B cell (primary cell): ENCODE measurements at regions not wholly inside any gene's neighbourhood (a gene's known extent, or its start where the extent isn't known, plus 50 kb on each side); places are given as distances from the start of the nearest gene placed in this dataset.

Source experiments
- ATAC-seq: fragments of 200-7000 bp; cut with Tn5 transposase; one replicate; pipeline ENCODE4 v1.10.0; 2021; ENCODE audit warnings: low read depth, mild to moderate bottlenecking, moderate number of reproducible peaks, moderate library complexity
- CTCF ChIA-PET: fragments of 350-600 bp; sonication (Branson Sonifier 250); formaldehyde crosslinking; loops from one replicate; lab custom pipeline; 2021; ENCODE audit warnings: antibody characterized with exemption, inconsistent platforms; lab: Charles Lee
- POLR2A ChIA-PET: fragments of 350-600 bp; sonication (Branson Sonifier 250); formaldehyde crosslinking; loops from one replicate; lab custom pipeline; 2021; ENCODE audit warnings: antibody characterized with exemption; lab: Charles Lee
- DNase-seq: peaks from one replicate; pipeline ENCODE4 v3.0.0; 2013
- H2AFZ ChIP-seq: 2 replicates; pipeline ENCODE4 v1.6.1; 2012; ENCODE audit warnings: mild to moderate bottlenecking, low read depth, low read length; ENCODE audit not compliant: insufficient read depth, poor library complexity, severe bottlenecking
- H3K27ac ChIP-seq, 2 donors: 1 replicate in 1 of 2; 2 replicates in 1 of 2; pipeline ENCODE4 v1.5.1; 2012 to 2013; ENCODE audit warnings: low read length in 2 of 2, mild to moderate bottlenecking in 2 of 2, moderate library complexity in 1 of 2
- H3K27me3 ChIP-seq, 4 experiments: fragments of 200-600 bp in 1 of 4; sonication (generic) in 1 of 4; replicated peaks in 1 of 4; 1 replicate in 2 of 4; 2 replicates in 2 of 4; pipeline versions ENCODE4 v1.6.1 to v1.7.0; 2013 to 2016; ENCODE audit warnings: low read length in 3 of 4, mild to moderate bottlenecking in 2 of 4, mixed read lengths in 1 of 4, moderate library complexity in 1 of 4; ENCODE audit not compliant: insufficient read depth in 4 of 4, control insufficient read depth in 3 of 4; ENCODE audit errors: control extremely low read depth in 1 of 4
- H3K36me3 ChIP-seq, 2 experiments: replicated peaks in 1 of 2; 1 replicate in 1 of 2; 2 replicates in 1 of 2; pipeline versions ENCODE4 v1.6.1 to v1.7.1; 2013; ENCODE audit warnings: low read length in 1 of 2; ENCODE audit not compliant: insufficient read depth in 2 of 2, control insufficient read depth in 1 of 2; ENCODE audit errors: control extremely low read depth in 1 of 2, extremely low read depth in 1 of 2
- H3K4me1 ChIP-seq, 2 donors: fragments of 200-600 bp in 1 of 2; sonication (generic) in 1 of 2; 1 replicate in 1 of 2; 2 replicates in 1 of 2; pipeline versions ENCODE4 v1.5.1 to v1.6.1; 2013 to 2017; ENCODE audit warnings: low read length in 2 of 2; ENCODE audit not compliant: control insufficient read depth in 2 of 2, insufficient read depth in 2 of 2
- H3K4me2 ChIP-seq: replicated peaks from 2 replicates; pipeline ENCODE3; 2012; ENCODE audit warnings: mild to moderate bottlenecking, low read depth, low read length; ENCODE audit not compliant: poor library complexity, severe bottlenecking
- H3K4me3 ChIP-seq, 5 experiments: fragments of 200-600 bp in 1 of 5; sonication (generic) in 1 of 5; 1 replicate in 3 of 5; 2 replicates in 2 of 5; pipeline versions ENCODE4 v1.5.1 to v1.7.0; 2011 to 2016; ENCODE audit warnings: low read length in 4 of 5, mild to moderate bottlenecking in 4 of 5, low read depth in 2 of 5, control low read depth in 1 of 5, moderate library complexity in 1 of 5; ENCODE audit not compliant: insufficient read depth in 1 of 5; ENCODE audit errors: control extremely low read depth in 1 of 5, extremely low read depth in 1 of 5
- H3K79me2 ChIP-seq: fragments of 200-600 bp; sonication (generic); one replicate; pipeline ENCODE4 v1.6.0; 2016; ENCODE audit warnings: low read length; ENCODE audit not compliant: control insufficient read depth, insufficient read depth
- H3K9ac ChIP-seq: fragments of 200-600 bp; sonication (generic); 2 replicates; pipeline ENCODE4 v1.6.1; 2017; ENCODE audit warnings: mild to moderate bottlenecking, low read length, moderate library complexity
- H3K9me3 ChIP-seq, 3 donors: one replicate each; pipeline versions ENCODE4 v1.6.1 to v1.7.1; 2013; ENCODE audit warnings: low read length in 2 of 3; ENCODE audit not compliant: control insufficient read depth in 2 of 3, insufficient read depth in 1 of 3; ENCODE audit errors: control extremely low read depth in 1 of 3
- H4K20me1 ChIP-seq: 2 replicates; pipeline ENCODE4 v1.6.0; 2012; ENCODE audit warnings: mild to moderate bottlenecking, low read length; ENCODE audit not compliant: insufficient read depth, control insufficient read depth, poor library complexity, severe bottlenecking
- H3K27ac Mint-ChIP-seq: one replicate; pipeline ENCODE4 v1.8.0; 2021; ENCODE audit warnings: mixed read lengths
- H3K27me3 Mint-ChIP-seq: one replicate; pipeline ENCODE4 v1.8.0; 2021; ENCODE audit warnings: mixed read lengths
- H3K4me1 Mint-ChIP-seq: one replicate; pipeline ENCODE4 v1.8.0; 2021; ENCODE audit warnings: mixed read lengths
- H3K4me3 Mint-ChIP-seq: one replicate; pipeline ENCODE4 v1.8.0; 2021; ENCODE audit warnings: mixed read lengths
- H3K9me3 Mint-ChIP-seq: one replicate; pipeline ENCODE4 v1.8.0; 2022; ENCODE audit warnings: mixed read lengths; ENCODE audit not compliant: insufficient read depth
- EZH2 ChIP-seq: IDR thresholded peaks from 2 replicates; pipeline ENCODE4 v1.6.1; 2012; ENCODE audit warnings: borderline replicate concordance, low read depth, mild to moderate bottlenecking, moderate library complexity, low read length; ENCODE audit not compliant: insufficient read depth, poor library complexity, severe bottlenecking
- WGBS: methylation state at CpG from one replicate; pipeline ENCODE4 v1.1.5; 2013; ENCODE audit warnings: missing lambda C conversion rate; ENCODE audit not compliant: insufficient coverage; 5-methylcytosine and 5-hydroxymethylcytosine counted together
- intact Hi-C: fragments of 100-400 bp; cut with micrococcal nuclease; formaldehyde crosslinking; loops from one replicate; pipeline ENCODE4 v1.10.0; 2022
- TF ChIP-seq, protein P1 (sequence below): fragments of 200-600 bp; IDR thresholded peaks from one replicate; pipeline ENCODE4 v1.8.0; 2022; ENCODE audit warnings: antibody characterized with exemption, mild to moderate bottlenecking

DNA sequence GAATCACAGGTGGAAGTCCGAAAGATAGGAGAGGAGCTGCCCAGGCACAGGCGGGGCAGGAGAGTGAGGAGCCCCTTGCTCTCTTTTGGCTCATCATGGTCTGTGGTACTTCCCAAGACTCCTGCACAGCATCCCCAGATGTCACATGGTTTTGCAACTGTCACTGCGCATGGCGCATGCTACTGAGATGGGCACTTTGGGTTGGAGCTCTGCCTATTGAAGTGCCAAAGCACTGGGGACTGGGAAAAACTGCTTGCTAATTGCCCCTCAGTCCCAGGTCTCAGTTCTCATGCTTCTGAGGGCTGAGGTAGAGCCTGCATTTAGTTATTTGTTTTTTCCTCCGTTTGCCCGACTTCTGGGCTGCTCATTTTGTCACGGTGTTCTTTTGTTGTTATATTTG lies 156.8 kb upstream of the CDH13 start:
- Histone ChIP-seq H3K27me3 (no peaks in the 10 kb centered on the region), H3K4me1 (no peaks in the 10 kb centered on the region), H2AFZ (no peak overlapping the region), H3K36me3 (no peaks in the 10 kb centered on the region), H3K4me2 (no peak overlapping the region), H3K9me3 (peaks cover 0 to 4% (median 3%) of the 10 kb centered on the region in 3 donors), H3K79me2 (no peaks in the 10 kb centered on the region), H3K9ac (no peak overlapping the region), H3K4me3 (no peak overlapping the region), H4K20me1 (no peaks in the 10 kb centered on the region), H3K27ac (no peak overlapping the region)
- Mint-ChIP-seq H3K4me3 (no peak overlapping the region), H3K27ac (no peak overlapping the region), H3K4me1 (no peaks in the 10 kb centered on the region), H3K9me3 (peaks cover 3% of the 10 kb centered on the region), H3K27me3 (peaks cover 15% of the 10 kb centered on the region)
- POLR2A ChIA-PET, result no interaction called here
- ATAC-seq, result no peak
- TF ChIP-seq, protein P1, sequence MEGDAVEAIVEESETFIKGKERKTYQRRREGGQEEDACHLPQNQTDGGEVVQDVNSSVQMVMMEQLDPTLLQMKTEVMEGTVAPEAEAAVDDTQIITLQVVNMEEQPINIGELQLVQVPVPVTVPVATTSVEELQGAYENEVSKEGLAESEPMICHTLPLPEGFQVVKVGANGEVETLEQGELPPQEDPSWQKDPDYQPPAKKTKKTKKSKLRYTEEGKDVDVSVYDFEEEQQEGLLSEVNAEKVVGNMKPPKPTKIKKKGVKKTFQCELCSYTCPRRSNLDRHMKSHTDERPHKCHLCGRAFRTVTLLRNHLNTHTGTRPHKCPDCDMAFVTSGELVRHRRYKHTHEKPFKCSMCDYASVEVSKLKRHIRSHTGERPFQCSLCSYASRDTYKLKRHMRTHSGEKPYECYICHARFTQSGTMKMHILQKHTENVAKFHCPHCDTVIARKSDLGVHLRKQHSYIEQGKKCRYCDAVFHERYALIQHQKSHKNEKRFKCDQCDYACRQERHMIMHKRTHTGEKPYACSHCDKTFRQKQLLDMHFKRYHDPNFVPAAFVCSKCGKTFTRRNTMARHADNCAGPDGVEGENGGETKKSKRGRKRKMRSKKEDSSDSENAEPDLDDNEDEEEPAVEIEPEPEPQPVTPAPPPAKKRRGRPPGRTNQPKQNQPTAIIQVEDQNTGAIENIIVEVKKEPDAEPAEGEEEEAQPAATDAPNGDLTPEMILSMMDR, result no peak
- no peak for TF ChIP-seq EZH2
- 95% methylated on average over 4 of the region's 7 CpGs for WGBS
- DNase-seq, result no peak
- intact Hi-C loops, result no loop called here
- CTCF ChIA-PET, result no interaction called here

DNA sequence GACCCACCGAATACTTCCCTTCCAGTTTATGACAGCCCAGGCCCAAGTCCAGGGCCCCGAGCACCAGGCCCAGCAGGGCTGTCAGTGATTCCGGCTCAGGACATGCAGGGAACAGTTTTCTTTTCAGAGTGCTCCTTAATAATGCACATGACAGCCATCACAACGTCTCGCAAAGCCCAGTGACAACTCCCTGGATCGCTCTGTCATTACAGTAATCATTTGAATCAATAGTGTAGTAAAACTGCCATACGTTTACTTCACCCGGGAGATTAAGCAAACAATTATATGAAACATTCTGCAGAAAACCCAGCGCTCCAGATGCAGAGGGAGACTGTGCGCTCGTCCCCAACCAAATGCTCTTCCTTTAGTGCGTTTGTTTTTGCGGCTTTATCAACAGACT lies 162.6 kb upstream of the CDH13 start:
- Histone ChIP-seq H4K20me1 (no peaks in the 10 kb centered on the region), H3K36me3 (no peaks in the 10 kb centered on the region), H3K79me2 (no peaks in the 10 kb centered on the region), H3K4me3 (no peak overlapping the region), H3K4me1 (no peaks in the 10 kb centered on the region), H2AFZ (no peak overlapping the region), H3K9me3 (peaks cover 0 to 4% (median 0%) of the 10 kb centered on the region in 3 donors), H3K27me3 (no peaks in the 10 kb centered on the region), H3K9ac (no peak overlapping the region), H3K27ac (no peak overlapping the region), H3K4me2 (no peak overlapping the region)
- Mint-ChIP-seq H3K4me1 (no peaks in the 10 kb centered on the region), H3K9me3 (no peaks in the 10 kb centered on the region), H3K4me3 (no peak overlapping the region), H3K27me3 (peaks cover 9% of the 10 kb centered on the region), H3K27ac (no peak overlapping the region)
- 78% methylated on average over 8 of the region's 13 CpGs for WGBS
- CTCF ChIA-PET, result no interaction called here
- intact Hi-C loops, result no loop called here
- POLR2A ChIA-PET, result no interaction called here
- DNase-seq (no peak), ATAC-seq (no peak)
- TF ChIP-seq EZH2, result no peak
- TF ChIP-seq, protein P1, result no peak
